Trophoblast cell (in vitro differentiated cells and primary cell): ENCODE measurements at regions not wholly inside any gene's neighbourhood (a gene's known extent, or its start where the extent isn't known, plus 50 kb on each side); places are given as distances from the start of the nearest gene placed in this dataset.
"Not testable (repeated sequence)": the region's sequence is repeated elsewhere in the genome, so short reads cannot be mapped to it uniquely, and the experiment has no call there.

Experiments used
- DNase-seq, 2 donors: peaks; one replicate each; pipeline ENCODE4 v3.0.0-alpha.2; 2016
- H2AFZ ChIP-seq: 2 replicates; pipeline ENCODE4 v1.6.1; 2013; ENCODE audit warnings: low read length, moderate library complexity, mild to moderate bottlenecking; ENCODE audit not compliant: insufficient read depth, poor library complexity
- H2AK5ac ChIP-seq: 2 replicates; pipeline ENCODE4 v1.6.1; 2013; ENCODE audit warnings: mild to moderate bottlenecking, low read length
- H2BK120ac ChIP-seq: 2 replicates; pipeline ENCODE4 v1.6.1; 2013; ENCODE audit warnings: low read length, mild to moderate bottlenecking, moderate library complexity; ENCODE audit not compliant: insufficient read depth, poor library complexity
- H2BK12ac ChIP-seq: 2 replicates; pipeline ENCODE4 v1.6.1; 2013; ENCODE audit warnings: mild to moderate bottlenecking, low read length, moderate library complexity
- H2BK5ac ChIP-seq: 2 replicates; pipeline ENCODE4 v1.6.1; 2013; ENCODE audit warnings: low read length, low read depth, moderate library complexity, mild to moderate bottlenecking; ENCODE audit not compliant: poor library complexity
- H3K14ac ChIP-seq: 2 replicates; pipeline ENCODE4 v1.6.1; 2013; ENCODE audit warnings: mild to moderate bottlenecking, low read length
- H3K18ac ChIP-seq: 2 replicates; pipeline ENCODE4 v1.6.1; 2013; ENCODE audit warnings: mild to moderate bottlenecking, low read length
- H3K23ac ChIP-seq: 2 replicates; pipeline ENCODE4 v1.6.1; 2013; ENCODE audit warnings: low read length
- H3K27ac ChIP-seq: 2 replicates; pipeline ENCODE4 v1.5.1; 2013; ENCODE audit warnings: low read depth, mild to moderate bottlenecking, inconsistent platforms, low read length, moderate library complexity
- H3K27me3 ChIP-seq: 2 replicates; pipeline ENCODE4 v1.6.1; 2013; ENCODE audit warnings: inconsistent platforms, mild to moderate bottlenecking, low read length, moderate library complexity; ENCODE audit not compliant: insufficient read depth
- H3K36me3 ChIP-seq, 2 experiments: 1 replicate in 1 of 2; 2 replicates in 1 of 2; pipeline ENCODE4 v1.6.1; 2013; ENCODE audit warnings: low read length in 2 of 2, mild to moderate bottlenecking in 2 of 2, moderate library complexity in 1 of 2; ENCODE audit not compliant: insufficient read depth in 2 of 2, control insufficient read depth in 1 of 2
- H3K4ac ChIP-seq: 2 replicates; pipeline ENCODE4 v1.6.1; 2013; ENCODE audit warnings: low read depth, mild to moderate bottlenecking, low read length, moderate library complexity
- H3K4me1 ChIP-seq, 2 experiments: 1 replicate in 1 of 2; 2 replicates in 1 of 2; pipeline ENCODE4 v1.6.1; 2013; ENCODE audit warnings: low read length in 2 of 2, mild to moderate bottlenecking in 2 of 2, moderate library complexity in 1 of 2; ENCODE audit not compliant: insufficient read depth in 2 of 2, control insufficient read depth in 1 of 2
- H3K4me2 ChIP-seq: 2 replicates; pipeline ENCODE4 v1.6.1; 2013; ENCODE audit warnings: inconsistent platforms, mild to moderate bottlenecking, low read length, moderate library complexity
- H3K4me3 ChIP-seq: 2 replicates; pipeline ENCODE4 v1.5.1; 2013; ENCODE audit warnings: mild to moderate bottlenecking, low read depth, low read length, inconsistent platforms
- H3K79me1 ChIP-seq: one replicate; pipeline ENCODE4 v1.6.1; 2013; ENCODE audit warnings: low read length
- H3K79me2 ChIP-seq: 2 replicates; pipeline ENCODE4 v1.6.1; 2013; ENCODE audit warnings: low read length, mild to moderate bottlenecking; ENCODE audit not compliant: control insufficient read depth, insufficient read depth, poor library complexity
- H3K9ac ChIP-seq: 2 replicates; pipeline ENCODE4 v1.6.1; 2013; ENCODE audit warnings: mild to moderate bottlenecking, low read length
- H3K9me3 ChIP-seq: 2 replicates; pipeline ENCODE4 v1.6.1; 2013; ENCODE audit warnings: low read depth, mild to moderate bottlenecking, control low read depth, inconsistent platforms, low read length; ENCODE audit not compliant: insufficient read depth
- H4K12ac ChIP-seq: 2 replicates; pipeline ENCODE4 v1.6.1; 2013; ENCODE audit warnings: low read depth, mild to moderate bottlenecking, low read length, moderate library complexity
- H4K8ac ChIP-seq: 2 replicates; pipeline ENCODE4 v1.6.1; 2013; ENCODE audit warnings: low read depth, mild to moderate bottlenecking, low read length, moderate library complexity
- H4K91ac ChIP-seq: one replicate; pipeline ENCODE4 v1.6.1; 2013; ENCODE audit warnings: low read depth, mild to moderate bottlenecking, low read length, moderate library complexity
- WGBS: extraction: QIAGEN DNeasy Blood & Tissue Kit; methylation state at CpG from one replicate; pipeline ENCODE4 v1.1.7; 2013; ENCODE audit warnings: missing lambda C conversion rate; ENCODE audit not compliant: insufficient read length, insufficient coverage; ENCODE audit errors: extremely low coverage; 5-methylcytosine and 5-hydroxymethylcytosine counted together

DNA sequence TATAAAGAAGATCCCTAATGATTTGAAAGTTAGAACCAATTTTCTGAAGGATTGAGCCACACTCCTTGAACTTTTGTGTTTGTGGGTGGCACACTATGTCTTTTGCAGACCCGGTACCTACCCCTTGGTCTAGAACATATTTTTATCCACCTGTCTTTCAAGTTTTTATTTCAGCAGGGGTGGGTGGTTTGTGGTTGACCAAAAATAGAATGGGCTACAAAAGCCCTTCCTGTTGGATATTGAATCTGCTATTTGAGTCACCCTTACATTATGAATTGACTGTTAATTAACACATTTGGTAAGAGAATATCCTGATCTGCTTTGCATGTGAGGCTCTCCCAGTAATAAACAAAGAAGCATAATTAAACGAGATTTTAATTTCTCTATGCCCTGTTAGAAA lies 401.2 kb downstream of the POTEH start:
- not testable (repeated sequence) for H2BK5ac ChIP-seq, H3K23ac ChIP-seq, H3K27ac ChIP-seq, H3K36me3 ChIP-seq, H3K18ac ChIP-seq, H3K14ac ChIP-seq, H3K9ac ChIP-seq, DNase-seq, H2BK12ac ChIP-seq, H3K4ac ChIP-seq, H2BK120ac ChIP-seq, H4K8ac ChIP-seq, H4K91ac ChIP-seq, H3K79me2 ChIP-seq, H2AFZ ChIP-seq, H3K79me1 ChIP-seq, H3K4me1 ChIP-seq, H3K4me2 ChIP-seq, H3K4me3 ChIP-seq, H4K12ac ChIP-seq, H3K27me3 ChIP-seq, H3K9me3 ChIP-seq, H2AK5ac ChIP-seq
- WGBS: no CpG with 5 or more reads among the region's 2 CpGs

DNA sequence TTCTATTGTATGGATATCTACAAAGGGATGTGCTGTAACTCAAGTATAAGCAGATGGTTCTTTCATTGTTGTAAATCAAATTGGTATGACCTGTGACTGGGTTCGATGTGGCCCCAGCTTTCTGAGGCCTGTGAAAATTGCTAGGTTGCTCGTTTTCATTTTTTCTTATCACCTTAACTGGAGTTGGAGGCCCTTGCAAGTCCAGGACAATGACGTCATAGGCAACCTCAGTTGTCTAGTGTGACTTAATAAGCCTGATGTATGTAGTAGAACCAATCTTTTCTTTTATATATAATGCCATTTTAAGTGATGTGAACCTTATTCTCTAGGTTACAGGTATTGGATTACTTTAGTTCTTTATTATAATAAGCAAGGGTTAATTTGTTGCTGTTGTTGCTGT lies 415.3 kb downstream of the POTEH start:
- not testable (repeated sequence) for H3K4me2 ChIP-seq, H3K9ac ChIP-seq, H3K18ac ChIP-seq, H4K12ac ChIP-seq, H3K4ac ChIP-seq, H3K27me3 ChIP-seq, H2AFZ ChIP-seq, H4K91ac ChIP-seq, H3K79me1 ChIP-seq, H2BK12ac ChIP-seq, H2AK5ac ChIP-seq, H3K4me1 ChIP-seq, H4K8ac ChIP-seq, DNase-seq, H2BK5ac ChIP-seq, H3K27ac ChIP-seq, H3K4me3 ChIP-seq, H3K36me3 ChIP-seq, H3K14ac ChIP-seq, H2BK120ac ChIP-seq, H3K9me3 ChIP-seq, H3K79me2 ChIP-seq, H3K23ac ChIP-seq
- no CpG with 5 or more reads among the region's 3 CpGs for WGBS

DNA sequence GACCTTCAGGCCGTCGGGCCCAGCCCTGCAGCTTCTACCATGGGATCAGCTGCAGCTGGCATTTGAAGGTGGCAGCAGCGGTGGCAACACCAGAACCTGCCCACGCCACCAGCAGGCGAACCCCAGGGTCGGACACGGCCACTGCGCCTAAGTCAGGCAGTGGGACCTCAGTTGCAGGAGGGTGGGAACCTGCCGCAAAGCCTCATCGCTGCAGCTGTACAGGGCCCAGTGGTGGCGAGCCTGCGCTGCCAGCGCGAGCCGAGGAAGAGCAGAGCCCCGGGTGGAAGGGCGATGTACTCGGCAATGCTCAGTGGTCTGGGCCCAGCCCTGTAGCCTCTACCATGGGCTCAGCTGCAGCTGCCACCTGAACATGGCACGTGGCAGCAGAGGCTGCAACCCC lies 441.6 kb downstream of the POTEH start:
- not testable (repeated sequence) for H3K9ac ChIP-seq, H2AFZ ChIP-seq, H4K12ac ChIP-seq, H3K36me3 ChIP-seq, H4K8ac ChIP-seq, H3K27ac ChIP-seq, DNase-seq, H3K14ac ChIP-seq, H3K23ac ChIP-seq, H2AK5ac ChIP-seq, H3K4me2 ChIP-seq, H3K79me2 ChIP-seq, H3K18ac ChIP-seq, H3K4ac ChIP-seq, H3K4me3 ChIP-seq, H3K27me3 ChIP-seq, H3K4me1 ChIP-seq, H4K91ac ChIP-seq, H2BK5ac ChIP-seq, H3K79me1 ChIP-seq, H2BK120ac ChIP-seq, H2BK12ac ChIP-seq
- H3K9me3 ChIP-seq: peaks cover 13% of the 10 kb centered on the region
- no CpG with 5 or more reads among the region's 19 CpGs for WGBS

DNA sequence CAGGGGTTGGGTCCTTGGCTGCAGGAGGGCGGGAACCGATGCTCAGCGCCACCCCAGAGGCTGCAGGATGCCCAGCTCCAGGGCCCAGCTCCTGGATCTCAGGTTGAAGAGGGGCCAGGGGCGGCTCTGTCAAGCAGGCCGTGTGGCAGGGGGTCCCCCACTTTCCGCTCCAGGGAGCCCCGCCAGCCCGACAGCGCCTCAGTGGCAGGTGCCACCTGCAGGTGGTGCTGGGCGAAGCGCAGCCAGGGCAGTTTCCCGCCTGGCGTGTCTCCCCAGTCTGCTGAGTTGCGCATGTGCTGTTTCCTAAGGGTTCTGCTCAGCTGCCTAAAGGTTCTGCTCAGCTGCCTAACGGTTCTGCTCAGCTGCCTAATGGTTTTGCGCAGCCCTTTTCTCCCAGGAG lies 442.1 kb downstream of the POTEH start:
- H3K18ac ChIP-seq: no peak overlapping the region
- H3K27ac ChIP-seq: no peak overlapping the region
- no peaks in the 10 kb centered on the region for H3K79me1 ChIP-seq
- no peak for DNase-seq
- H2AK5ac ChIP-seq: no peak overlapping the region
- no peaks in the 10 kb centered on the region for H3K36me3 ChIP-seq
- no peak overlapping the region for H2BK5ac ChIP-seq
- no peak overlapping the region for H2AFZ ChIP-seq
- H2BK12ac ChIP-seq: no peak overlapping the region
- no peak overlapping the region for H3K4me2 ChIP-seq
- no peak overlapping the region for H3K4ac ChIP-seq
- no CpG with 5 or more reads among the region's 16 CpGs for WGBS
- H4K12ac ChIP-seq: no peak overlapping the region
- no peaks in the 10 kb centered on the region for H3K79me2 ChIP-seq
- no peak overlapping the region for H4K8ac ChIP-seq
- H3K9ac ChIP-seq: no peak overlapping the region
- no peaks in the 10 kb centered on the region for H3K4me1 ChIP-seq
- H3K4me3 ChIP-seq: no peak overlapping the region
- H3K14ac ChIP-seq: no peak overlapping the region
- H3K23ac ChIP-seq: no peak overlapping the region
- H4K91ac ChIP-seq: no peak overlapping the region
- H3K9me3 ChIP-seq: peaks cover 13% of the 10 kb centered on the region
- no peak overlapping the region for H2BK120ac ChIP-seq
- no peaks in the 10 kb centered on the region for H3K27me3 ChIP-seq
